SK-N-SH treated with all-trans-retinoic acid at 6 μM for 48 hours (cell line): ENCODE measurements at regions not wholly inside any gene's neighbourhood (a gene's known extent, or its start where the extent isn't known, plus 50 kb on each side); places are given as distances from the start of the nearest gene placed in this dataset.

Source experiments
- ARNTL ChIP-seq: fragments of 450-650 bp; formaldehyde crosslinking; IDR thresholded peaks from 2 replicates; pipeline ENCODE4 v1.5.0; 2020; ENCODE audit warnings: low read depth, mild to moderate bottlenecking, moderate library complexity, borderline replicate concordance
- BACH2 ChIP-seq: fragments of 250-450 bp; sonication (Bioruptor Pico); IDR thresholded peaks from 2 replicates; pipeline ENCODE4 v1.9.0; 2021; ENCODE audit warnings: mild to moderate bottlenecking, borderline replicate concordance
- CREB5 ChIP-seq: fragments of 250-450 bp; sonication (Bioruptor Pico); IDR thresholded peaks from 2 replicates; pipeline ENCODE4 v1.5.1; 2020; ENCODE audit warnings: low read depth, mild to moderate bottlenecking, moderate library complexity
- CSDC2 ChIP-seq: fragments of 250-450 bp; sonication (Bioruptor Pico); IDR thresholded peaks from 2 replicates; pipeline ENCODE4 v1.5.0; 2020; ENCODE audit warnings: mild to moderate bottlenecking, moderate library complexity
- ESRRG ChIP-seq: fragments of 250-450 bp; sonication (Bioruptor Pico); IDR thresholded peaks from 2 replicates; pipeline ENCODE4 v1.6.1; 2021; ENCODE audit warnings: mild to moderate bottlenecking
- ISL1 ChIP-seq: fragments of 250-450 bp; sonication (Bioruptor Pico); IDR thresholded peaks from 2 replicates; pipeline ENCODE4 v2.1.2; 2022; ENCODE audit warnings: mild to moderate bottlenecking, moderate library complexity
- OSR1 ChIP-seq: fragments of 250-450 bp; sonication (Bioruptor Pico); IDR thresholded peaks from 2 replicates; pipeline ENCODE4 v1.8.0; 2022; ENCODE audit warnings: moderate library complexity, mild to moderate bottlenecking, inconsistent platforms
- PATZ1 ChIP-seq: fragments of 250-450 bp; sonication (Bioruptor Pico); IDR thresholded peaks from 2 replicates; pipeline ENCODE4 v1.8.0; 2020; ENCODE audit warnings: mild to moderate bottlenecking, moderate library complexity, borderline replicate concordance
- TCF4 ChIP-seq: fragments of 250-450 bp; sonication (Bioruptor Pico); IDR thresholded peaks from 2 replicates; pipeline ENCODE4 v1.8.0; 2021; ENCODE audit warnings: mild to moderate bottlenecking, moderate library complexity, borderline replicate concordance
- TOX ChIP-seq: fragments of 250-450 bp; sonication (Bioruptor Pico); IDR thresholded peaks from 2 replicates; pipeline ENCODE4 v1.8.0; 2021; ENCODE audit warnings: mild to moderate bottlenecking, moderate library complexity, borderline replicate concordance
- ZC3H10 ChIP-seq: fragments of 250-450 bp; sonication (Bioruptor Pico); IDR thresholded peaks from 2 replicates; pipeline ENCODE4 v1.5.1; 2021; ENCODE audit warnings: mild to moderate bottlenecking, moderate library complexity
- ZFP3 ChIP-seq: fragments of 250-450 bp; sonication (Bioruptor Pico); IDR thresholded peaks from 2 replicates; pipeline ENCODE4 v1.5.0; 2020; ENCODE audit warnings: mild to moderate bottlenecking, moderate library complexity
- ZFP30 ChIP-seq: fragments of 450-650 bp; formaldehyde crosslinking; IDR thresholded peaks from 2 replicates; pipeline ENCODE4 v1.5.0; 2022; ENCODE audit warnings: mild to moderate bottlenecking, moderate library complexity

GRCh38 chr2:13227578-13227977, 510.8 kb downstream of the TRIB2 start:
- TF ChIP-seq ZC3H10 (CRISPR knock-in tag) (no peak), TCF4 (CRISPR knock-in tag) (no peak), ARNTL (CRISPR knock-in tag) (no peak), PATZ1 (CRISPR knock-in tag) (no peak), CSDC2 (CRISPR knock-in tag) (no peak), ZFP3 (CRISPR knock-in tag) (no peak), ZFP30 (no peak), CREB5 (no peak), ISL1 (CRISPR knock-in tag) (no peak), BACH2 (CRISPR knock-in tag) (no peak), OSR1 (CRISPR knock-in tag) (no peak), TOX (CRISPR knock-in tag) (no peak), ESRRG (CRISPR knock-in tag) (no peak)
